CD4-positive, alpha-beta memory T cell (primary cell): ENCODE measurements at regions not wholly inside any gene's neighbourhood (a gene's known extent, or its start where the extent isn't known, plus 50 kb on each side); places are given as distances from the start of the nearest gene placed in this dataset.
"Not testable (repeated sequence)": the region's sequence is repeated elsewhere in the genome, so short reads cannot be mapped to it uniquely, and the experiment has no call there.

ENCODE experiments used
- CTCF ChIA-PET: fragments of 350-600 bp; sonication (Branson Sonifier 250); formaldehyde crosslinking; loops from one replicate; lab custom pipeline; 2021; ENCODE audit warnings: inconsistent platforms; ENCODE audit not compliant: partially characterized antibody; lab: Charles Lee
- POLR2A ChIA-PET: fragments of 350-600 bp; sonication (Branson Sonifier 250); formaldehyde crosslinking; loops from one replicate; lab custom pipeline; 2021; ENCODE audit not compliant: partially characterized antibody; lab: Charles Lee
- DNase-seq, 5 donors: peaks; one replicate each; pipeline versions ENCODE4 v3.0.0 to v3.0.0-alpha.2; 2020 to 2022; ENCODE audit warnings: mixed read lengths in 1 of 5
- H3K27ac ChIP-seq: one replicate; pipeline ENCODE4 v1.7.0; 2013; ENCODE audit warnings: low read depth, low read length
- H3K27me3 ChIP-seq: 2 replicates; pipeline ENCODE4 v1.7.0; 2013; ENCODE audit warnings: mild to moderate bottlenecking, low read length, moderate library complexity; ENCODE audit not compliant: insufficient read depth
- H3K36me3 ChIP-seq: 2 replicates; pipeline ENCODE4 v1.7.0; 2013; ENCODE audit warnings: mild to moderate bottlenecking, low read length, moderate library complexity; ENCODE audit not compliant: insufficient read depth
- H3K4me1 ChIP-seq: 2 replicates; pipeline ENCODE4 v1.7.0; 2013; ENCODE audit warnings: mild to moderate bottlenecking, low read length, moderate library complexity; ENCODE audit not compliant: insufficient read depth
- H3K4me3 ChIP-seq, 2 donors: one replicate each; pipeline ENCODE4 v1.7.0; 2013; ENCODE audit warnings: low read length in 2 of 2, mild to moderate bottlenecking in 1 of 2
- H3K9me3 ChIP-seq, 2 donors: one replicate each; pipeline ENCODE4 v1.7.0; 2013; ENCODE audit warnings: low read length in 2 of 2, control low read depth in 1 of 2; ENCODE audit not compliant: control insufficient read depth in 1 of 2
- H3K27ac Mint-ChIP-seq, 7 donors: one replicate each; pipeline ENCODE4 v1.8.0; 2020 to 2021; ENCODE audit warnings: mixed read lengths in 7 of 7, mild to moderate bottlenecking in 6 of 7, inconsistent platforms in 3 of 7, moderate library complexity in 3 of 7
- H3K27me3 Mint-ChIP-seq, 2 donors: one replicate each; pipeline ENCODE4 v1.8.0; 2020 to 2021; ENCODE audit warnings: mixed read lengths in 2 of 2
- H3K36me3 Mint-ChIP-seq, 2 donors: one replicate each; pipeline ENCODE4 v1.8.0; 2020 to 2021; ENCODE audit warnings: mixed read lengths in 2 of 2, inconsistent platforms in 1 of 2, mild to moderate bottlenecking in 1 of 2
- H3K4me1 Mint-ChIP-seq, 4 donors: one replicate each; pipeline ENCODE4 v1.8.0; 2020 to 2021; ENCODE audit warnings: mixed read lengths in 4 of 4, mild to moderate bottlenecking in 1 of 4
- H3K4me3 Mint-ChIP-seq, 8 donors: one replicate each; pipeline ENCODE4 v1.8.0; 2020 to 2021; ENCODE audit warnings: mixed read lengths in 8 of 8, mild to moderate bottlenecking in 7 of 8, moderate library complexity in 6 of 8, inconsistent platforms in 3 of 8
- H3K9me3 Mint-ChIP-seq, 8 donors: one replicate each; pipeline ENCODE4 v1.8.0; 2020 to 2021; ENCODE audit warnings: mixed read lengths in 8 of 8, mild to moderate bottlenecking in 5 of 8, inconsistent platforms in 3 of 8, moderate library complexity in 1 of 8
- intact Hi-C: fragments of 100-400 bp; cut with micrococcal nuclease; formaldehyde crosslinking; loops from one replicate; pipeline ENCODE4 v1.15.1; 2023

DNA sequence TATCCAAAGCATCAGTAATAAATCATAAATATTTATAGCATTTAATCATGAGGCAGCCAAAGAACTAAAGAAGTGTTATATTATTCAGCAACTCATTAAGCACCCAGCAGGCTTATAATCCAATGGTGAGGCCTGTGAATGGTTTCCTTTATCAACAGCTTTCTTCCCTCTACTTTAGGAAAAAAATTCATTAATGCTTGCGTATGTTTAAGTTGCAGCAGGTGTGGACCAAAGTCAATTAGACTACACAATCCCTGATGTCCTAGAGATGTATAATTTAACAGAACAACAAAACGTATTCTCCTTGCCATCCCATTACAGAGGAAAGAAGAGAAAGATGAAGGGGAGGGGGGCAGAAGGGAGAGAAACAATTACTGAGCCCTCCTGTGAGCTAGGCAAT, 87.7 kb upstream of the MAGI3 start:
- no peaks in the 10 kb centered on the region for H3K4me1 ChIP-seq
- H3K36me3 ChIP-seq = no peaks in the 10 kb centered on the region
- H3K27me3 Mint-ChIP-seq = peaks cover under 1 to 2% of the 10 kb centered on the region in 2 donors
- no peak overlapping the region for H3K4me3 ChIP-seq
- no peaks in the 10 kb centered on the region for H3K9me3 ChIP-seq
- peaks cover 0 to 2% (median 0%) of the 10 kb centered on the region in 8 donors for H3K9me3 Mint-ChIP-seq
- intact Hi-C loops = no loop called here
- H3K36me3 Mint-ChIP-seq = no peaks in the 10 kb centered on the region
- POLR2A ChIA-PET = no interaction called here
- no peak for DNase-seq
- H3K4me1 Mint-ChIP-seq = no peaks in the 10 kb centered on the region
- no peak overlapping the region for H3K27ac Mint-ChIP-seq
- CTCF ChIA-PET = no interaction called here
- H3K27me3 ChIP-seq = no peaks in the 10 kb centered on the region
- no peak overlapping the region for H3K4me3 Mint-ChIP-seq
- no peak overlapping the region for H3K27ac ChIP-seq

DNA sequence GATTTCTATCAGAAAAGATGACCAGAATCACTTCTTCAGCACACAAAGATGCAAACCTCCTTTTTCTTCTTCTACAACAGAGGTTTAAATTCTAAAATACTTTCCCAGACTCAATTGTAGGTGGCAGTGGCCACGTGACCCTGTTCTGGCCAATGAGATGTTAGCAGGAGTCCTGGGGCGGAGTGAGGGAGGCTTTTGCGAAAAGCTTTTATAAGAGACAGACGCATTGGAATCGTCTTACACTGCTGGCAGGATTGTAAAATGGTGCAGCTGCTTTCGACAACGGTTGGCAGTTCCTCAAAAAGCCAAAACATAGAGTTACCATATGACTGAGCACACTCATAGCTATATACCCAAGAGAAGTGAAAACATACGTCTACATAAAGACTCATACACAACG, 87.0 kb upstream of the MAGI3 start:
- H3K9me3 Mint-ChIP-seq = peaks cover 0 to 2% (median 0%) of the 10 kb centered on the region in 8 donors
- ChIA-PET POLR2A (no interaction called here), CTCF (no interaction called here)
- H3K27ac Mint-ChIP-seq = no peak overlapping the region
- no peak overlapping the region for H3K4me3 ChIP-seq
- no peaks in the 10 kb centered on the region for H3K36me3 ChIP-seq
- H3K27me3 Mint-ChIP-seq = peaks cover 1 to 4% of the 10 kb centered on the region in 2 donors
- no peaks in the 10 kb centered on the region for H3K27me3 ChIP-seq
- no peaks in the 10 kb centered on the region for H3K9me3 ChIP-seq
- no peak overlapping the region for H3K4me3 Mint-ChIP-seq
- intact Hi-C loops = no loop called here
- no peak for DNase-seq
- H3K4me1 ChIP-seq = no peaks in the 10 kb centered on the region
- H3K27ac ChIP-seq = no peak overlapping the region
- H3K36me3 Mint-ChIP-seq = no peaks in the 10 kb centered on the region
- H3K4me1 Mint-ChIP-seq = peaks cover 0 to 4% (median 1%) of the 10 kb centered on the region in 4 donors

DNA sequence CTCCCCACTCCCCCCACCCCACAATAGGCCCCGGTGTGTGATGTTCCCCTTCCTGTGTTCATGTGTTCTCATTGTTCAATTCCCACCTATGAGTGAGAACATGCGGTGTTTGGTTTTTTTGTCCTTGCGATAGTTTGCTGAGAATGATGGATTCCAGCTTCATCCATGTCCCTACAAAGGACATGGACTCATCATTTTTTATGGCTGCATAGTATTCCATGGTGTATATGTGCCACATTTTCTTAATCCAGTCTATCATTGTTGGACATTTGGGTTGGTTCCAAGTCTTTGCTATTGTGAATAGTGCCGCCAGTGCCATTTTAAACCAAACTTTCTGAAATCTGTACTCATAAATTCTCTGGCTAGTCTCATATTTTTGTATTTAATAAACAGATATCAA, 85.3 kb upstream of the MAGI3 start:
- H3K27ac ChIP-seq, POLR2A ChIA-PET, H3K4me3 Mint-ChIP-seq, H3K27me3 Mint-ChIP-seq, CTCF ChIA-PET, H3K4me1 ChIP-seq, H3K4me3 ChIP-seq, H3K4me1 Mint-ChIP-seq, H3K36me3 Mint-ChIP-seq, H3K9me3 Mint-ChIP-seq, intact Hi-C loops, H3K27me3 ChIP-seq, H3K9me3 ChIP-seq, H3K27ac Mint-ChIP-seq, DNase-seq, H3K36me3 ChIP-seq: not testable (repeated sequence)

DNA sequence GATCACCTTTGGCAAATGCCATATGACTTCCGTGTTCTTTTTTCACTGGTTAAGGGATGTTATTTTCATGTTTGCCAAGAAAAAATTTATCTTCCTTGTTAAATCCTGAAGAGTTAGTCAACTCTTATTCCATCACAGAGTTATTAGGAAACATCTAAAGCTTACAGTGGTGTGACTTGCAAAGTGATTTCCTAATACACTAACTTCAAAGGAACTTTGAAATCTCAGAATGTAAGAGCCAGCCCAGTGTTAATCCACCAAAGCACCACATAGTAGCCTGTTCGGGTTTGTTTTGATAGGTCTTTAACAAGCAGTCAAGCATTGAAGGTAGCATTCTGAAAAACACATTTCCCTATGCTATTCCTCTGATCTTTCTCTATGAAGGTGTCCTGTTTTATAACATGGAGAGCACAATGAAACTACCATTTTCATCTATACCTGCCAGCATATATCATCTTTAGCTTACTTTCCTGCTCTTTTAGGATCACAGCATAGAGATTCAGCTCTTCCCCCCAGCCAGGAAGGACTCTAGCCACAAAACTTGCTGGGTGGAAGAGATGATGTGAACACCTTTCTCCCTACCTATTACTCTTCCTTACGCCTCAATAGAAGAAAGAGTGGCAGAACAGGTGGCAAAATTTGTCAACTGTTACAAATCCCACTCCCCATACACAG, 82.4 kb upstream of the MAGI3 start:
- CTCF ChIA-PET = no interaction called here
- H3K27me3 Mint-ChIP-seq = peaks cover 7 to 17% of the 10 kb centered on the region in 2 donors
- POLR2A ChIA-PET = no interaction called here

DNA sequence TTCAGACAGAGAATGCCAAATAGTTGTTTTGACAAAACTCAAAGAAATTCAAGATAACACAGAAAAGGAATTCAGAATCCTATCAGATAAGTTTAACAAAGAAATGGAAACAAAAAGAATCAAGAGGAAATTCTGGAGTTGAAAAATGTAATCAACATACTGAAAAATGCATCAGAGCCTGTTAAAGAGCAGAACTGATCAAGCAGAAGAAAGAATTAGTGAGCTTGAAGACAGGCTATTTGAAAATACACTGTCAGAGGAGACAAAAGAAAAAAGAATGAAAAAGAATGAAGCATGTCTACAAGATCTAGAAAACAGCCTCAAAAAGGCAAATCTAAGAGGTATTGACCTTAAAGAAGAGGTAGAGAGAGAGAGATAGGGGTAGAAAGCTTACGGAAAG, 77.7 kb upstream of the MAGI3 start:
- H3K4me3 ChIP-seq, H3K36me3 Mint-ChIP-seq, H3K27ac Mint-ChIP-seq, H3K27me3 ChIP-seq, H3K4me1 ChIP-seq, DNase-seq, POLR2A ChIA-PET, H3K36me3 ChIP-seq, intact Hi-C loops, CTCF ChIA-PET, H3K4me1 Mint-ChIP-seq, H3K9me3 ChIP-seq, H3K4me3 Mint-ChIP-seq, H3K27ac ChIP-seq: not testable (repeated sequence)
- peaks cover 11 to 19% of the 10 kb centered on the region in 2 donors for H3K27me3 Mint-ChIP-seq
- H3K9me3 Mint-ChIP-seq = peaks cover 2 to 25% (median 18%) of the 10 kb centered on the region in 8 donors

More for the DNA sequence above, 82.4 kb upstream of the MAGI3 start:
- intact Hi-C loops = no loop called here
- Histone ChIP-seq H3K9me3 (no peaks in the 10 kb centered on the region), H3K36me3 (no peaks in the 10 kb centered on the region), H3K4me1 (no peaks in the 10 kb centered on the region), H3K4me3 (no peak overlapping the region), H3K27ac (no peak overlapping the region), H3K27me3 (no peaks in the 10 kb centered on the region)
- H3K4me3 Mint-ChIP-seq = no peak overlapping the region
- peaks cover 0 to 8% (median 4%) of the 10 kb centered on the region in 4 donors for H3K4me1 Mint-ChIP-seq
- no peak overlapping the region for H3K27ac Mint-ChIP-seq
- DNase-seq = no peak
- H3K36me3 Mint-ChIP-seq = peaks cover 0 to 4% of the 10 kb centered on the region in 2 donors
- peaks cover 2 to 18% (median 9%) of the 10 kb centered on the region in 8 donors for H3K9me3 Mint-ChIP-seq

DNA sequence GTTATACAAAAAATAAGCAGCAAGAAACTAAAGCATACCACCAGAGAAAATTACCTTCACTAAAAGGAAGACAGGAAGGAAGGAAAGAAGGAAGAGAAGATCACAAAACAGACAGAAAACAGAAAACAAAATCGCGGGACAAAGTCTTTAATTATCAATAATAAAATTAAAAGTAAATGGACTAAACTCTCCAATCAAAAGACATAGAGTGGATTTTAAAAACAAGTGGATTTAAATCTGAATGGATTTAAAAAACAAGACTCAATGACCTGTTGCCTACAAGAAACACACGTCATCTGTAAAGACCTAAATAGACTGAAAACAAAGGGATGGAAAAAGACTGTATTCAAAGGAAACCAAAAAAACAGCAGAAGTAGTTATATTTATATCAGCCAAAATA, 75.7 kb upstream of the MAGI3 start:
- Histone ChIP-seq H3K27ac (no peak overlapping the region), H3K4me1 (no peaks in the 10 kb centered on the region), H3K27me3 (no peaks in the 10 kb centered on the region), H3K4me3 (no peak overlapping the region), H3K36me3 (no peaks in the 10 kb centered on the region), H3K9me3 (no peaks in the 10 kb centered on the region)
- Mint-ChIP-seq H3K27ac (no peak overlapping the region), H3K4me3 (no peak overlapping the region), H3K27me3 (peaks cover 9 to 18% of the 10 kb centered on the region in 2 donors), H3K9me3 (peaks cover 2 to 25% (median 17%) of the 10 kb centered on the region in 8 donors), H3K36me3 (peaks cover 0 to 5% of the 10 kb centered on the region in 2 donors), H3K4me1 (no peaks in the 10 kb centered on the region)
- CTCF ChIA-PET = no interaction called here
- DNase-seq = no peak
- POLR2A ChIA-PET = no interaction called here
- intact Hi-C loops = no loop called here

DNA sequence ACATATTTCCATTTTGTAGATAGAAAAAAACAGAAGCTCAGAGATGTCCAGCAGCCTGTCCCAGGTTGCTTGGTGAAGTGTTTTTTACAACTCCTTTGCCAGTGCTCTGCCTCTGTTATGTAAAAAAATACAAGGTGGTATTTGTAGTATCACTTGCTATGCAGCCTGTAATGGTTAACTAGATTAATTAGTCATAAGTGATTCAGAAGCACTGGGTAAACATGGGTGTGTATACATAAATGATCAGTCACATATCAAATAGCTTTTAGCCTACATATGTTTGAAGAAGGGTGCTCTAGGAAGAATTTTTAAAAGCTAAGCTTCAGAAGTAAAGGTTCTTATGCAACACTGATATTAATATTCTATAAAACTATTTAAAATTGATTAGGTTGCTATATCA, 70.0 kb upstream of the MAGI3 start:
- Histone ChIP-seq H3K27me3 (no peaks in the 10 kb centered on the region), H3K4me3 (no peak overlapping the region), H3K9me3 (no peaks in the 10 kb centered on the region), H3K27ac (no peak overlapping the region), H3K36me3 (no peaks in the 10 kb centered on the region), H3K4me1 (no peaks in the 10 kb centered on the region)
- H3K27me3 Mint-ChIP-seq = no peaks in the 10 kb centered on the region
- H3K9me3 Mint-ChIP-seq = peaks cover 0 to 4% (median 0%) of the 10 kb centered on the region in 8 donors
- POLR2A ChIA-PET = no interaction called here
- no peaks in the 10 kb centered on the region for H3K4me1 Mint-ChIP-seq
- CTCF ChIA-PET = no interaction called here
- no peak overlapping the region for H3K27ac Mint-ChIP-seq
- no peaks in the 10 kb centered on the region for H3K36me3 Mint-ChIP-seq
- DNase-seq = no peak
- no peak overlapping the region for H3K4me3 Mint-ChIP-seq
- intact Hi-C loops = no loop called here
